IPS DF 4.7 (cell line): ENCODE measurements at regions not wholly inside any gene's neighbourhood (a gene's known extent, or its start where the extent isn't known, plus 50 kb on each side); places are given as distances from the start of the nearest gene placed in this dataset.
"Not testable (repeated sequence)": the region's sequence is repeated elsewhere in the genome, so short reads cannot be mapped to it uniquely, and the experiment has no call there.

Experiments
- DNase-seq: peaks from one replicate; pipeline ENCODE4 v3.0.0-alpha.2; 2013; ENCODE audit warnings: low spot score; ENCODE audit errors: extremely low read depth

GRCh38 chr5:117657541-117657940, 1082.9 kb upstream of the SEMA6A start:
- DNase-seq = no peak

- DNase-seq = no peak
Observed at GRCh38 chr5:117652958-117653280, 1078.3 kb upstream of the SEMA6A start.

GRCh38 chr5:117652036-117652957, 1077.7 kb upstream of the SEMA6A start:
- DNase-seq = no peak

GRCh38 chr5:117649821-117650220, 1075.2 kb upstream of the SEMA6A start:
- DNase-seq = no peak

- DNase-seq = no peak
Observed at GRCh38 chr5:117645400-117645799, 1070.8 kb upstream of the SEMA6A start.

GRCh38 chr5:117638581-117638980, 1064.0 kb upstream of the SEMA6A start:
- no peak for DNase-seq

GRCh38 chr5:117633093-117633492, 1058.5 kb upstream of the SEMA6A start:
- DNase-seq = no peak

GRCh38 chr5:117624201-117624600, 1049.6 kb upstream of the SEMA6A start:
- no peak for DNase-seq

GRCh38 chr5:117623042-117623805, 1048.6 kb upstream of the SEMA6A start:
- DNase-seq = no peak

GRCh38 chr5:117621921-117622320, 1047.3 kb upstream of the SEMA6A start:
- DNase-seq = no peak

GRCh38 chr5:117615226-117615625, 1040.6 kb upstream of the SEMA6A start:
- no peak for DNase-seq

GRCh38 chr5:117614408-117614807, 1039.8 kb upstream of the SEMA6A start:
- DNase-seq = no peak

- no peak for DNase-seq
Observed at GRCh38 chr5:117604845-117605244, 1030.2 kb upstream of the SEMA6A start.

GRCh38 chr5:117599811-117600210, 1025.2 kb upstream of the SEMA6A start:
- DNase-seq = not testable (repeated sequence)

- DNase-seq = no peak
Observed at GRCh38 chr5:117594166-117594565, 1019.5 kb upstream of the SEMA6A start.

GRCh38 chr5:117590944-117591343, 1016.3 kb upstream of the SEMA6A start:
- no peak for DNase-seq

GRCh38 chr5:117588611-117589010, 1014.0 kb upstream of the SEMA6A start:
- DNase-seq = no peak

- no peak for DNase-seq
Observed at GRCh38 chr5:117587111-117587510, 1012.5 kb upstream of the SEMA6A start.

GRCh38 chr5:117568622-117569021, 994.0 kb upstream of the SEMA6A start:
- no peak for DNase-seq

- DNase-seq = no peak
Observed at GRCh38 chr5:117568126-117568525, 993.5 kb upstream of the SEMA6A start.

- DNase-seq = no peak
Observed at GRCh38 chr5:117562647-117563046, 988.0 kb upstream of the SEMA6A start.

- DNase-seq = no peak
Observed at GRCh38 chr5:117561531-117561930, 986.9 kb upstream of the SEMA6A start.
